ENCODE measurements at regions not wholly inside any gene's neighbourhood (a gene's known extent, or its start where the extent isn't known, plus 50 kb on each side); places are given as distances from the start of the nearest gene placed in this dataset.

DNA sequence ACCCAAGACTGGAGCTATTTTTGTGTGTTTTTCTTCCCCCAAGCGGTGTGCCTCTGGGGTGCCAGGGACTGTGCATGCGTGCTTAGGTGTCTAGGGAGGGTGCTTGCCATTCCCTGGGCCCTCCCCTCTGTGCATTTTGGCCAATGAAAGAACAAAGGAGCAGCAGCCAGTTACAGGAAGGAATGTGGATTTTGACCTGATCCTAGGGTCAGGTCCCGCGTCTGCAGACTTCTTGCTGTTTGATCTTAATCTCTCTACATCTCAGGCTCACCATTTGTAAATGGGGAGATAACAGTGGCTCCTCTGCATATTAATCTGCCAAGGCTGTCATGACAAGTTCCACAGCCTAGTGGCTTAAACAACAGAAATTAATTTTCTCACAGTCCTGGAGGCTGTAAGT is 699.1 kb downstream of the QKI start:
- no peak for TF ChIP-seq TAF1 (IDR thresholded peaks at IDR 0.05; ENCODE audit: borderline replicate concordance, insufficient read depth, low read length)
- TF ChIP-seq POLR2AphosphoS5 (IDR thresholded peaks at IDR 0.05; ENCODE audit: low read depth, low read length) = no peak
- no peak for TF ChIP-seq FOXP2 (optimal IDR thresholded peaks at IDR 0.05; ENCODE audit: borderline replicate concordance, extremely low read depth, extremely low read length, insufficient read depth)

GRCh38 chr6:164109770-164110140 is 695.2 kb downstream of the QKI start:
- TF ChIP-seq POLR2AphosphoS5 (IDR thresholded peaks at IDR 0.05; ENCODE audit: low read depth, low read length) (no peak), FOXP2 (optimal IDR thresholded peaks at IDR 0.05; ENCODE audit: borderline replicate concordance, extremely low read depth, extremely low read length, insufficient read depth) (no peak), SIN3A (IDR thresholded peaks at IDR 0.05; ENCODE audit: borderline replicate concordance, insufficient read depth, low read length) (no peak), TAF1 (IDR thresholded peaks at IDR 0.05; ENCODE audit: borderline replicate concordance, insufficient read depth, low read length) (no peak)
- TF ChIP-seq, protein P1, sequence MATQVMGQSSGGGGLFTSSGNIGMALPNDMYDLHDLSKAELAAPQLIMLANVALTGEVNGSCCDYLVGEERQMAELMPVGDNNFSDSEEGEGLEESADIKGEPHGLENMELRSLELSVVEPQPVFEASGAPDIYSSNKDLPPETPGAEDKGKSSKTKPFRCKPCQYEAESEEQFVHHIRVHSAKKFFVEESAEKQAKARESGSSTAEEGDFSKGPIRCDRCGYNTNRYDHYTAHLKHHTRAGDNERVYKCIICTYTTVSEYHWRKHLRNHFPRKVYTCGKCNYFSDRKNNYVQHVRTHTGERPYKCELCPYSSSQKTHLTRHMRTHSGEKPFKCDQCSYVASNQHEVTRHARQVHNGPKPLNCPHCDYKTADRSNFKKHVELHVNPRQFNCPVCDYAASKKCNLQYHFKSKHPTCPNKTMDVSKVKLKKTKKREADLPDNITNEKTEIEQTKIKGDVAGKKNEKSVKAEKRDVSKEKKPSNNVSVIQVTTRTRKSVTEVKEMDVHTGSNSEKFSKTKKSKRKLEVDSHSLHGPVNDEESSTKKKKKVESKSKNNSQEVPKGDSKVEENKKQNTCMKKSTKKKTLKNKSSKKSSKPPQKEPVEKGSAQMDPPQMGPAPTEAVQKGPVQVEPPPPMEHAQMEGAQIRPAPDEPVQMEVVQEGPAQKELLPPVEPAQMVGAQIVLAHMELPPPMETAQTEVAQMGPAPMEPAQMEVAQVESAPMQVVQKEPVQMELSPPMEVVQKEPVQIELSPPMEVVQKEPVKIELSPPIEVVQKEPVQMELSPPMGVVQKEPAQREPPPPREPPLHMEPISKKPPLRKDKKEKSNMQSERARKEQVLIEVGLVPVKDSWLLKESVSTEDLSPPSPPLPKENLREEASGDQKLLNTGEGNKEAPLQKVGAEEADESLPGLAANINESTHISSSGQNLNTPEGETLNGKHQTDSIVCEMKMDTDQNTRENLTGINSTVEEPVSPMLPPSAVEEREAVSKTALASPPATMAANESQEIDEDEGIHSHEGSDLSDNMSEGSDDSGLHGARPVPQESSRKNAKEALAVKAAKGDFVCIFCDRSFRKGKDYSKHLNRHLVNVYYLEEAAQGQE (IDR thresholded peaks at IDR 0.05; ENCODE audit: insufficient read depth in 1 of 2, low read depth in 2 of 2, low read length in 2 of 2) = no peak

DNA sequence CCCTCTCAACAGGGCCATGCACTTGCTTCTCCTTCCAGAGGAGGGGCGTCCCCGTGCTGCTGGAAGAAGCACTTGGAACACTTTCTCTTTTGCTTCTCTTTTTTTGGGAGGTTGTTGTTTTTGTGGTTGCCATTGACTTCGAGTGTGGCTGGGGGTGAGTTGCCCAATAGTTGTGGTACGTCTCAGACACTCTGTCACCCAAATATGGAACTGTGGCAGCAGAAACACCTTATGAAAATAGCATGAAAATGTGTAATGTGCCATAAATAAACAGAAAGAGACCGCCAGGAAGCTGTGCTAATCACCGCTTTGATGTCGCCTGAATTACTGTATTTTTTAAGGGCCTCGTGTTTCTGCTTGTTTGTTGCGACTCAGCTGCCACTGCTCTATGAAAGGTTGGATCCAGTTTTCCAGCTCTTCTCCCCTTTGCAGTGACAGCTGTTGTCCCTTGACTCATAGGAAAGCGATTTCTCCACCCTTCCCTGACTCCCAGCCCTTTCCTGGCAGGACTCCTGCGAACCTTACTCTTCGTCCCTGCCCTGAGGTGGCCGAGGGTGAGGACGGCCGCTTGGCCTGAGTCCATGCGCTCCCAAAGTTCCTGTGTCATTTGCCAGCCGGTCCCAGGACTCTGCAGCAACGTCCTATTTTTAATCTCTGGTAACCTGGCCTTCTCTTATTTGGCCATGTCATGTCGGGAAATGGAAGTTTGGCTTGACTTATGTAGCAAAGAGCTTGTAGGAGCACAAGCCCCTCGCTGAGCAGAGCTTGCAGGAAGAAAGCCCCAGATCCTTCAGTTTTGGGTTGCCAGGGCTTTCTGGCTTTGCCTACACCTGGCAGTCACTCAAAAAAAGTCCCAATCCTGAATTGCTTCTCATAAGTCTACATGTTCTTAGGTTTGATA is 694.6 kb downstream of the QKI start:
- TF ChIP-seq TAF1 (IDR thresholded peaks at IDR 0.05; ENCODE audit: borderline replicate concordance, insufficient read depth, low read length) (no peak), SIN3A (IDR thresholded peaks at IDR 0.05; ENCODE audit: borderline replicate concordance, insufficient read depth, low read length) (no peak), POLR2AphosphoS5 (IDR thresholded peaks at IDR 0.05; ENCODE audit: low read depth, low read length) (no peak), FOXP2 (optimal IDR thresholded peaks at IDR 0.05; ENCODE audit: borderline replicate concordance, extremely low read depth, extremely low read length, insufficient read depth) (no peak)
- TF ChIP-seq, protein P1 (IDR thresholded peaks at IDR 0.05; ENCODE audit: insufficient read depth in 1 of 2, low read depth in 2 of 2, low read length in 2 of 2) = no peak

- TF ChIP-seq SIN3A (IDR thresholded peaks at IDR 0.05; ENCODE audit: borderline replicate concordance, insufficient read depth, low read length) (no peak), POLR2AphosphoS5 (IDR thresholded peaks at IDR 0.05; ENCODE audit: low read depth, low read length) (no peak), FOXP2 (optimal IDR thresholded peaks at IDR 0.05; ENCODE audit: borderline replicate concordance, extremely low read depth, extremely low read length, insufficient read depth) (no peak), TAF1 (IDR thresholded peaks at IDR 0.05; ENCODE audit: borderline replicate concordance, insufficient read depth, low read length) (no peak)
- TF ChIP-seq, protein P1 (IDR thresholded peaks at IDR 0.05; ENCODE audit: insufficient read depth in 1 of 2, low read depth in 2 of 2, low read length in 2 of 2) = no peak
Observed at GRCh38 chr6:164108092-164108491, 693.6 kb downstream of the QKI start.

DNA sequence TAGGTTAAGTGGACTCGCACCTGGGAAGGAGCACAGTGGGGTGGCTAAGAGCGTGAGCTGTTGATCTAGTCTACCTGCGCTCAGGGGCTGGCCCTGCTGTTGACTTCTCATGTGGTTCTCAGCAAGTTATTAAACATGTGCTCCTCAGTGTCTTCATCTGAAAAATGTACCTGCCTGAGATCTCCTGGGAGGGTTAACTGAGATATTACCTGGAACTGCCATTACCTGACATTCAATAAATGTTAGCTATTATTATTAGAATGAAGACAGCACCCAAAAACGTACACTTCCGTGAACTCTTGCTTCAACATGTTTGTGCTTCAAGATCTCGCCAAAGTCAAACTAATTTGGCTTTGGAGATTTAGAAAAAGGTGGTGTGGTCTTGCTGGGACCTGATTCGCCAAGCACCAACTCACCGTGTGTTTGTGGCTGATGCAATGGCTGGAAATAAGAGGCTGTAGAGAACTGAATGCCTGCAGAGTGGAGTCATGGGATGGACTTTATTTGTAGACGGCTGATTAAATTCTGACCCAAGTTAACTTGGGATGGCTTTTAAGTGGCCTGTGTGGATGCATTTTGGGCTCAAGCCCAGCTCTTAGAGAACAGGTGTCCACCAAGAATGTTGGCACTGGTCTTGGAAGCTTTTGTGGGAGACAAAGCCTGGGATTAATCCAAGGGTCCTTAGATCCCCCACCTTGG is 692.9 kb downstream of the QKI start:
- no peak for TF ChIP-seq POLR2AphosphoS5 (IDR thresholded peaks at IDR 0.05; ENCODE audit: low read depth, low read length)
- TF ChIP-seq TAF1 (IDR thresholded peaks at IDR 0.05; ENCODE audit: borderline replicate concordance, insufficient read depth, low read length) = no peak
- TF ChIP-seq, protein P1 (IDR thresholded peaks at IDR 0.05; ENCODE audit: insufficient read depth in 1 of 2, low read depth in 2 of 2, low read length in 2 of 2) = no peak
- no peak for TF ChIP-seq SIN3A (IDR thresholded peaks at IDR 0.05; ENCODE audit: borderline replicate concordance, insufficient read depth, low read length)
- TF ChIP-seq FOXP2 (optimal IDR thresholded peaks at IDR 0.05; ENCODE audit: borderline replicate concordance, extremely low read depth, extremely low read length, insufficient read depth) = no peak
